ENCODE measurements at regions not wholly inside any gene's neighbourhood (a gene's known extent, or its start where the extent isn't known, plus 50 kb on each side); places are given as distances from the start of the nearest gene placed in this dataset.
A peak's percentile ranks its signal among the peaks of the same experiment; 100 is the strongest.

DNA sequence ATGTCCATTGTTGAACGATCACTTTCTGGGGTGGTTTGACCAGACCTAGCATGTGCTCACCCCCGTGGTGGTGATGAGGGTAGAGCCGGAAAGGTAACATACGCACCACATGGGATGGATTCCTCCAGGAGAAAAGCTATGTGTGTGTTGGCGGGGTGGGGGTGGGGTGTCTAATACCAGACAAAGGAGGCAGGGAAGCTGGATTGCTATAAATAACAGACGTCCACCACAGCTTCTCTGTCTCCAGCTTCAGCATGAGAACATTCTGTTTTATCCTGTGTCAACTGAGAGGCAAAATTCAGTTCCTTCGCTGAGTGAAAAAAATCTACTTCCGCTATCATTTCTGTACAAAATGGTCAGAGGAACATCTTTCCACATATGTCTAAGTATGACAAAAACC lies 151.0 kb downstream of the PCSK1 start:
- DNase-seq, result no peak

DNA sequence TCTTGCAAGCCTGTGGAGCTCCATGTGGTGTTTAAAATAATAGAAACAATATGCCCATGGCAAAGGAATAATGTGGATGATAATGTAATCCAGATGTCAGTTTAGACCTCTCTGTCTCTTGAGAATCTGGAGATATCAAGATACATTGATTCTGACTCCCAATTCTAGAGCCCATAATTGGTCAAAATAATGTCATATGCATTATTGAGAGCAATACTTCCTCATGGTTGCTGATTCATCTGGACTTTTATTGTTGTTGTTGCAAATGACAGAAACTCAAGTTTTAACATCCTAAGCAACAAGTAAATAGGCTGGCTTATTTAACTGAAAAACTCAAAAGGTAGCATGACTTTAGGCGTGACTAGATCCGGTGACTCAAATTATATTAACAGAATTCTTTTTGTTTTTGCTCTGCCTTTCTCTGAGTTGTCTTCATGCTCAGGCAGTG lies 152.1 kb downstream of the PCSK1 start:
- no peak for DNase-seq

- no peak for DNase-seq
Observed at GRCh38 chr5:96279801-96280542, 153.1 kb downstream of the PCSK1 start.

GRCh38 chr5:96278981-96279380 lies 154.1 kb downstream of the PCSK1 start:
- DNase-seq, result no peak

- DNase-seq, result no peak
Observed at GRCh38 chr5:96275051-96275450, 158.0 kb downstream of the PCSK1 start.

- no peak for DNase-seq
Observed at GRCh38 chr5:96265487-96265886, 167.6 kb downstream of the PCSK1 start.

- no peak for DNase-seq
Observed at GRCh38 chr5:96264047-96264446, 169.0 kb downstream of the PCSK1 start.

DNA sequence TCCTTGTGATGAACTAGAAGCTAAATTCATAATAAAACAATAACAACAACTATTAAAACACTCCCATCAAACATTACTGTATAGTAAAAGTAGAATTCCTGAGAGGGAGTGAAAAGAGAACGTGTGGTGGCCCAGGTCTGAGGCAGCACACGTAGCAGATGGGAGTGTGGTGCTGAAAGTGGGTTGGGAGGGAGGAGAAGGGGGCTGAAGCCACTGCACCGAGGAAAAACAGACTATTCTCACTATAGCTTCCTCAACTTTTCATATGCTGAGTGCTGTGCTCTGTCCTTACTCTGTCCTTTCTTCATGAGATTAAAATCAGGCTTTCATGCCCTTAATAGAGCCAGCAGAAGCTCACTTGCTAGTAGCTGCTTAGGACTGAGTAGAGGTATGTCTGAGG lies 170.9 kb downstream of the PCSK1 start:
- no peak for DNase-seq

DNA sequence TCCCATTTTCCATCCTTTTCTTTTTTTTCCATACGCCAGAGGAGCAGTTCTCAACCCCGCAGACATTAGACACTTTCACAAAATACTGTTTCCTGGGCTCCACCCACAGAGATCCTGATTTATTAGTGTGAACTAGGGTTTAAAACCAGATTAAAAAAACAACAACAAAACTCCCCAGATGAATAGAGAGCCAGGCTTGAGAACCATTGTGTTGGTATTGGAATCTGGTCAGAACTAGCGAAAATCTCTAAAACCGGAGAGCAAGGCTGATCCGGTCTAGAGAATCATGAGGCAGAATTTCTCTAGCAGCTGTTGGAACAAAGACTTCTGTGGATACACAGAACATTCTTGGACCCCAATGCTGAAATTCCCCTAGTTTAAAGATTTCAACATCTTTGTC lies 173.0 kb downstream of the PCSK1 start:
- DNase-seq, result no peak

- DNase-seq, result peak in 1 of 2 experiments; percentile 34
Observed at GRCh38 chr5:96259151-96259772, 173.8 kb downstream of the PCSK1 start.

GRCh38 chr5:96258692-96259091 lies 174.4 kb downstream of the PCSK1 start:
- no peak for DNase-seq

GRCh38 chr5:96257904-96258303 lies 175.1 kb downstream of the PCSK1 start:
- DNase-seq, result no peak

GRCh38 chr5:96256795-96257470 lies 176.1 kb downstream of the PCSK1 start:
- peak; percentile 26 to 60 for DNase-seq

GRCh38 chr5:96254980-96255691 lies 177.9 kb downstream of the PCSK1 start:
- DNase-seq, result peak in 1 of 2 experiments; percentile 66

GRCh38 chr5:96253140-96253539 lies 179.9 kb downstream of the PCSK1 start:
- no peak for DNase-seq

GRCh38 chr5:96252596-96252995 lies 180.5 kb downstream of the PCSK1 start:
- no peak for DNase-seq

GRCh38 chr5:96250782-96251181 lies 182.3 kb downstream of the PCSK1 start:
- no peak for DNase-seq

GRCh38 chr5:96248131-96248530 lies 184.9 kb downstream of the PCSK1 start:
- no peak for DNase-seq

GRCh38 chr5:96247708-96248107 lies 185.3 kb downstream of the PCSK1 start:
- no peak for DNase-seq

DNA sequence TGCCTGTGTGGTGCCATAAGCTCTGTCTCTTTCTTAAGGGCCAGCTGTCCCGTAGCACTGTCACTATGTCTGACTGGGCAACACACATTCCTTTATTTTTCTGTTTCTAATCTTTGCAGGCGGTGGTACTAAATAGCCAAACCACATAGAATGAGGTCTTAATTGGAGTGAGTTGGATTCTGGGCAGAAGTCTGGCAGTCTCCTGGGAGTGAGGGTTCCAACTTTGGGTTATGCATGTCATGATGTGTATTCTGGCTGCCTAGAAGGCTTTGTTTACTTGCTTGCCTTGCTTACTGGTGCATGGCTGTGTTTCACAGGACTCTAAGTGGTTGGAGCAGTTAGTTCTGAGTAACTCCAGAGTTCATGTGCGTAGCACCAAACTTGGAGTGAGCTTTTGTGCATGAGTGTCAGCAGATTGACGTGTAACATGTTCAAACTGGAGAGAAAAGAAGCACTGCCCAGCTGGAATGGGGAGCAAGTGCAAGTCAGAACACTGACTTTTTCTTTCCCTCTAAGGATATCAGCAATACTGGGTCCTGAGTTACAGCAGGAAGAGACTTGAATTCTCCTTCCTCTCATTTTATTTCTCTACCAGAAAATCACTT lies 185.8 kb downstream of the PCSK1 start:
- DNase-seq, result no peak

GRCh38 chr5:96245140-96246091 lies 187.6 kb downstream of the PCSK1 start:
- no peak for DNase-seq

GRCh38 chr5:96244696-96245095 lies 188.4 kb downstream of the PCSK1 start:
- no peak for DNase-seq

Data from SW 1271 (cell line).